GM19099 (cell line): ENCODE measurements at regions not wholly inside any gene's neighbourhood (a gene's known extent, or its start where the extent isn't known, plus 50 kb on each side); places are given as distances from the start of the nearest gene placed in this dataset.

Source experiments
- POLR2A ChIP-seq: IDR thresholded peaks from 3 replicates; pipeline ENCODE4 v1.6.1; 2011; ENCODE audit warnings: low read depth; ENCODE audit not compliant: insufficient read length; ENCODE audit errors: extremely low read depth

DNA sequence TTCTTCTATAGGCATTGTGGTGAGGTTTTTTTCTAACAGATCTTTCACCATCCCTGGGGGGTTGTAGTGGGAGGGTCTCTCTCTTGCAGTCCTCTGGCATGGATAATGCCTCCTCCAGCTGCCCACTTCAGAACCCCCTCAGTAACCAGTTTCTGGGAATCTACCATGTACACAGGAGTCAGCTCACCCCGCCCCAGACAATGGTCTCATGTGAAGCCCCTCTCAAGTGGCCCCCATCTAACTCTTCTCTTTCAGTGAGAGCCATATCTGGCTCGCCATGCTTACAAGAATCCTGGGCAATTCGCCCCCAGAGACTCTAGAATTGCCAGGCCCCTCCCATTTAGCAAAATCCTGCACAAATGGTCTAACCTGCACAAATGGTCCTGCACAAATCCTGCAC is 144.4 kb upstream of the FSTL4 start:
- TF ChIP-seq POLR2A = no peak

DNA sequence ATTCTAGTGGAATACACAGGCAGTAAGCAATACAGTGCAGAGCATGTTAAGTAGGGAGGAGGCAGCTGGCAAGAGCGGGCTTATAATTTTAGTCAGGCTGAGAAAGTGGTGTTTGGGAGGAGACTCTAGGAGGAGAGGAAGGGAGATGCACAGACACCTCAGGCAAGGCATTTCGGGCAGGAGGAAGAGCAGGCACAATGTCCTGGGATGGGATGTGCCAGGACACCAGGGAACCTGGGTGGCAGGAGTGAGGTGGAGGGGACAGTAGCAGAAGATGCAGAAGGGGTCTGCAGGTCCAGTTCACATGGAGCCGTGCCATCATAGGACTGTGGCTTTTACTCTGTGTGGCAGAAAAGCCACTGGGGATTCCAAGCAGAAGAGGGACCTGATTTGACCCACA is 143.7 kb upstream of the FSTL4 start:
- TF ChIP-seq POLR2A = no peak

- TF ChIP-seq POLR2A = no peak
Observed at GRCh38 chr5:133754575-133755169, 142.3 kb upstream of the FSTL4 start.

DNA sequence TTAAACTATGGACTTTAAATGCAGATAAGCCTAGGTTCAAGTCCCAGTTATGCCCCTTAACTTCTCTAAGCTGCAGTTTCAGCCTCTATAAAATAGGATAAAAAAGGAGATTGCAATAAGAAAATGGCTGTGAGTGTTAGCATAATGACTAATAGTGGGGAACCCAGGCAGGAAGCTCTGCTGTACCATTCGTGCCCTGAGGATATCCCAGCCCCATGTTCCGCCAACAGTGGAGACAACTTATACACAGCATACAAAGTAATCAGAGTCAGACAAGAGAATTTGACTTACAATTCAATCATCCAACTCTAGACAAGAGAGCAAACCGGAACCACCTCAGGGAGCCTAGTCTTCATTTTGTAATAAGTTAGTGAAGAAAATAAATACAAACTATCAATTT is 141.5 kb upstream of the FSTL4 start:
- no peak for TF ChIP-seq POLR2A

DNA sequence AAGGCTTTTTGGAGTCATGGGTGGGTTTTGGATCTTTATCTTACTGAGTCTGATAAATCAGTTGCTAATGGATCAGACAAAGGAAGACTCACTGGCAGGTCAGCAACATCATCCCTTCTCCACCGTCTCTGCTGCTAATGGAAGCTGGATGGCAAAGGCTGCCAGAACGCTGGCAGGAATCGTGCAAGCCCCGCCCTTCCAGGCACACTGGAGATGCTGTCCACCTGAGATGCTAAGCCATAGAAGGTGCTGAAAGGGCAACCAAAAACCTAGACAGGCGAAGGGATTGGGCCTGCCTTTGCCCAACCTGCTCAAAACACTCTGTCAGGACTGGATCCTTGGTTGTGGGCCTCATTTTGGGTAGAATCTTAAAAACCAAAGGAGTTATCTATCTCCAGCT is 139.5 kb upstream of the FSTL4 start:
- no peak for TF ChIP-seq POLR2A

DNA sequence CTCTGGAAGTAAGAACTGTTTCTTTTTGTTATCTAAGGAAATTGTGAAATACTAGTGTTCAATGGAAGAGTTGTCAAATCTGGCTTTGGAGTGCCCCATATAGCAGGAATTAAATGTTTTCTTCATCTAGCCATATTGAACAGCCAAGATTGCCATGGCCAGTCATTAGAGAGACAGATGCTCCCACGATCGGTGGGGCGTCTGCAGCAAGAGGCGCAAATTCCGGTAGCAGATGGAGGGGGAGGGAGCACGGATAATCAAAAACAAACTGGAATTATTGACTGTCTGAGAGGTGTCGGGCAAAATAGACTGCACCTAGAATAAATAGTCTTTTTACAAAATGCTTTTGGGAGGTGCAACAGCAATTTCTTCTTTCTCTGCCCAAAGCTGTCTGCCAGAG is 139.1 kb upstream of the FSTL4 start:
- TF ChIP-seq POLR2A = no peak

DNA sequence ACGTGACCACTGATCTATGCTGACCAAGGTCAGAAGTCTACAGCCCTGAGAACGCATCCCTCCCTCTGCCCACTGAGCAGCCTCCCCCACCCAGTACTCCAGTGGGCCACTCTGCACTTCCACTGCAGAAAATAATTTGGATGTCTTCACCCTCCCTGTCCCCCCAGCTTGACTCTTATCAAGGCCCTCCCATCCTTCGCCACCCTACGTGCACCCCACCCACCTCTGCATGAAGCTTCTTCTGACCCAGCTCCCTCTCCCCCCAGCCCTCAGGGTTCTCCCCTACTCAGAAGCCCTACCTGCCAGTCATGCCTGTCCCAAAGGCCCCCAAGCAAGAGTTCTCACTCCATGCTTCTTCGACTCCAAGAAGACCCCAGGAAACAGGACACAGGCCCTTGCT is 138.5 kb upstream of the FSTL4 start:
- TF ChIP-seq POLR2A = no peak

GRCh38 chr5:133750356-133750755 is 138.0 kb upstream of the FSTL4 start:
- TF ChIP-seq POLR2A = no peak

GRCh38 chr5:133749331-133749985 is 137.1 kb upstream of the FSTL4 start:
- TF ChIP-seq POLR2A = no peak

- TF ChIP-seq POLR2A = no peak
Observed at GRCh38 chr5:133746834-133747233, 134.5 kb upstream of the FSTL4 start.

GRCh38 chr5:133744960-133745308 is 132.6 kb upstream of the FSTL4 start:
- no peak for TF ChIP-seq POLR2A

- no peak for TF ChIP-seq POLR2A
Observed at GRCh38 chr5:133744051-133744959, 132.0 kb upstream of the FSTL4 start.

DNA sequence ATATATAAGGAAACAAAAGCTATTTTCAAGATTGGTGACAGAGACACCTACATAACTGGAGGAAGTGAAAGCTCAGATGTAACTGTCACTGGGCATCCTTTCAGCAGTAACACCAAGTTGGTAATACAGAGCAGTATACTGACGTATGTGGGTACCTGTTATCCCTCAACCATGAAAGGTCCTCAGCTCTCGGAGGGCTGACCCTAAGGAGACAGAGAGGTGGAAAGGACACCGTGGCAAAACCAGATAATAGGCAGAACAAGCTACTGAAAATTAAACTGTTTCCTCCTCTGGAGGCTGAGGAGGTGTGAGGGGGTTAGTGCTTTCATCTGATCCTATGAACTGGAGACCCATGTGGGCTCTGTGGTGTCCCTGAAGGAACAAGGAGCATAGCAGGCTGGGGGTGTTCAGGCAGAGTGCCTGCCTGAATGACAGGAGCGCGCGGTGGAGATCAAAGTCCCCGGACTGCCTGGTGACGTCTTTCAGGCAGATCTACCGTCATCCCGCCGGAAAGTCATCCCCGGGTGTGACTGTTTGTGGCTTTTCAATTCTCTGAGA is 130.2 kb upstream of the FSTL4 start:
- no peak for TF ChIP-seq POLR2A

GRCh38 chr5:133741818-133742355 is 129.5 kb upstream of the FSTL4 start:
- TF ChIP-seq POLR2A = no peak

DNA sequence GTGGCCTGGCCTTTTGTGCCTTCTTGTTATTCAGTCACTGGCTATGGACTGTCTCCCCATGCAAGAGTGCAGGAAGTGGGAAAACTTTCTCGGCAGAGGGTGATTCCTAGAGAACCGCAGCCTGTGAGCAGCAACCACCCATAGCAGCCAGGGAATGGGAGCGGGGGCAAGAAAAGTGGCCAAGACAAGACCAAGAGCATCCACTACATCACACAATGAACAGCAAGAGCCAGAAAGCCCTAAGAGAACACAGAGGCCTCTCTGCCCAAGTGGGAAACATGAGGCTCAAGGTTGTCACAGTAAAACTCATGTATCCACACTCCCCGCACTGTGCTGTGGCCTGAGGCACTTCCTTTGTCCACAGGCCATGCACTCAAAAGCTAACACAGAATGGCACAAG is 129.1 kb upstream of the FSTL4 start:
- TF ChIP-seq POLR2A = no peak
